Neural progenitor cell (in vitro differentiated cells): ENCODE measurements at regions not wholly inside any gene's neighbourhood (a gene's known extent, or its start where the extent isn't known, plus 50 kb on each side); places are given as distances from the start of the nearest gene placed in this dataset.
"Not testable (repeated sequence)": the region's sequence is repeated elsewhere in the genome, so short reads cannot be mapped to it uniquely, and the experiment has no call there.

ENCODE experiments used
- EZH2phosphoT487 ChIP-seq: fragments of 200-600 bp; sonication (generic); IDR thresholded peaks from 2 replicates; pipeline ENCODE4 v1.6.1; 2017; ENCODE audit warnings: antibody characterized with exemption
- TF ChIP-seq, protein P1 (sequence below): fragments of 200-600 bp; sonication (generic); IDR thresholded peaks from 2 replicates; pipeline ENCODE4 v1.5.1; 2017; ENCODE audit warnings: antibody characterized with exemption, mild to moderate bottlenecking

DNA sequence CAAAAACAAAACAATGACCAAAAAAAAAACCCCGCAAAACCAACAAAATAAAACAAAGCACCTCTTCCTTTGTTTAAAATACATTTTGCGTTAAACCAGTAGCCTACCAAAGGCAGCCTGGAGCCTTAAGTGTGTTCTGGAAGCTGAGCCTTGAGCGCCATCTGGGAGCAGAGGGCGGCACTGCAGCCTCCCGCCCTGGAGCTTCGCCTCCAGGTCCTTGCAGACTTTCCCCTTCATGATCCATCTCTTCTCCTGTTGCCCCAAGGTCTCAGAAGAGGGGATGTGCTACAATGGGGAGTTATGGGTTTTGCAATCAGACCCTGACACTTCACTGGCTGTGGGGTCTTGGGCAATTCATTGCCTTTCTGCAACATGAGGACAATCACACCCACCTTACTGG lies 204.9 kb downstream of the NPIPA8 start:
- TF ChIP-seq EZH2phosphoT487, result not testable (repeated sequence)
- TF ChIP-seq, protein P1, sequence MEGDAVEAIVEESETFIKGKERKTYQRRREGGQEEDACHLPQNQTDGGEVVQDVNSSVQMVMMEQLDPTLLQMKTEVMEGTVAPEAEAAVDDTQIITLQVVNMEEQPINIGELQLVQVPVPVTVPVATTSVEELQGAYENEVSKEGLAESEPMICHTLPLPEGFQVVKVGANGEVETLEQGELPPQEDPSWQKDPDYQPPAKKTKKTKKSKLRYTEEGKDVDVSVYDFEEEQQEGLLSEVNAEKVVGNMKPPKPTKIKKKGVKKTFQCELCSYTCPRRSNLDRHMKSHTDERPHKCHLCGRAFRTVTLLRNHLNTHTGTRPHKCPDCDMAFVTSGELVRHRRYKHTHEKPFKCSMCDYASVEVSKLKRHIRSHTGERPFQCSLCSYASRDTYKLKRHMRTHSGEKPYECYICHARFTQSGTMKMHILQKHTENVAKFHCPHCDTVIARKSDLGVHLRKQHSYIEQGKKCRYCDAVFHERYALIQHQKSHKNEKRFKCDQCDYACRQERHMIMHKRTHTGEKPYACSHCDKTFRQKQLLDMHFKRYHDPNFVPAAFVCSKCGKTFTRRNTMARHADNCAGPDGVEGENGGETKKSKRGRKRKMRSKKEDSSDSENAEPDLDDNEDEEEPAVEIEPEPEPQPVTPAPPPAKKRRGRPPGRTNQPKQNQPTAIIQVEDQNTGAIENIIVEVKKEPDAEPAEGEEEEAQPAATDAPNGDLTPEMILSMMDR, result not testable (repeated sequence)
